ENCODE measurements at regions not wholly inside any gene's neighbourhood (a gene's known extent, or its start where the extent isn't known, plus 50 kb on each side); places are given as distances from the start of the nearest gene placed in this dataset.
A peak's percentile ranks its signal among the peaks of the same experiment; 100 is the strongest.
"Not testable (repeated sequence)": the region's sequence is repeated elsewhere in the genome, so short reads cannot be mapped to it uniquely, and the experiment has no call there.

DNA sequence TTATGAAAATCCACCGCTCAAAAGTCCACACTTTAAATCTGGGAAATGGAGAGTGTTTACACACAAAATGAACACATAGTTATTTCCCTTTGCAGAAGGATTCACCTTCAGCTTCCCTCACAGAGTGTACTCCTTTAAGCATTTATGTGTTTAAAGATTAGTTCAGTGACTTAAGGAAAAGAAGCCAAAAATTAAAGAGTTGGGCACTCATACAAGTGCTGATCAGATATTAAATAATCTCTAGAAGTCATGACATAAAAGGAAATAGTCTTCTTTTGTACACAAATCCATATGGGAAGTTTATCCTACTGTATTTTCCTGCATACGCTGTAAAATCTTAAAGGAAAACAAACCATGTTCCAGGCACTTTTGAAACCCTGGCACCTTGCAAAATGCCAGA, 174.2 kb downstream of the LNPK start:
- DNase-seq = no peak

DNA sequence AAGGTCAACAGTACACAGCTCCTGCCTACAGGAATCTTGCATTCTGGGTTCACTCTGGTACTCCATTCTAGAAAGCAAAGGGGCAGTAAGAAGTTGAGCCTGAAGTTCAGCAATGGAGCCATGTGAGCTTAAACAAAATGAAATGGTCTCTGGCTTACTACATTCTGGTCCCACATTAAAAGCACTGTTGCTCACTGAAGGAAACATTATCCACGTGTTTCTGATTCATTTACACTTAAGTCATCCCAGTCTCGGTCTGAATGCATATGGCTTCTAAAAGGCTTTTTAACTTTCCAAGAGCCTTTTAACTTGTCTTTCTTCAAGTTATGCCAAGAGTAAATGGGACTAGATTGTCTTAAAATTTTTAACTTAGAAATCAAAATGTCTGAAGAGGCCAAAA, 177.8 kb downstream of the LNPK start:
- DNase-seq = no peak

DNA sequence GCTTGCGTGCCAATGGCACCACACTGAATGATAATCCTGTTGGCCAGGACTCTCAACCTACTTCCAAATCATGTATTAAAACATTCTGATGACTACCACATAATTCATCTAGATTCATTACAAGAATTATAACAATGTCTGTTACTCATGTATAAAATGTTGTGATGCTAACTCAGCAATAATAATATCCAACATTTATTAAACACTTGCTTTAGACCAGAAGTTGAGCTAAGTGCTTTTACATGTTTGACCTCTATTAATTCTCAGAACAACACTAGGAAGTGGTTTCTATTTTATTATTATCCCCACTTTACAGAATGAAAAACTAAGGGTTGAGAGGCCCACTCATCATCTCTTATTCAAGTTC, 178.4 kb downstream of the LNPK start:
- DNase-seq = no peak

DNA sequence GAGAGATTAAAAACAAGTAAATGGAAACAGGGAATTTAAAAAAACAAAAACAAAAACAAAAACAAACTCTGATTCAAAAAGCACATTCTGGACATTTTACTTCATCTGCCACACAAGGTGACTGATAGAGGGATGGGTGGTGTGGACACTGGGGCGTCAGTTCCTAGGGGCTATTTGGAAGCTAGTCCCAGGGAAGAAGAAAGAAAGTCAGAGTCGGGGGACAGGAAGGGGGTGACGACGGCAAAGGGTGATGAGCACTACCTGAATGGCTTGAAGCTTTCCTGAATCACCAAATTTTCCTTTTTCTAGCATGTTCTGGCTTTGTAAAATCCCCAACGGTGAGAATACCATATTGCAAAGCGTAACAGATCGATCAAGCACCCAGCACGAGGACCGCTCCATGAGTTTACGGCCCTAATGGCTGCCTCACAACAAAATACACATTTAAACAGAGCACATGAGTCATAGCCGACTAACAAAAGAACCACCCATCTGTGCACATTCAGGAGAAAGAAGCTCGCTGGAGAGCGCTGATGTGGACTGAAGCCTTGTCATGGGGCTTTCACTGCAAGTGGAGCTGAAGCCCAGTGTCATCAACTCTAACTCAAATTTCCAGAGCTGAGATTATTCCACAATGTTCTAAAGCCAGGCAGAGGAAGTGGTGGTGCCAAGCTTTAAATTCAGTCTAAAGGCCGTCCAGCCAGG, 178.9 kb downstream of the LNPK start:
- DNase-seq = no peak

DNA sequence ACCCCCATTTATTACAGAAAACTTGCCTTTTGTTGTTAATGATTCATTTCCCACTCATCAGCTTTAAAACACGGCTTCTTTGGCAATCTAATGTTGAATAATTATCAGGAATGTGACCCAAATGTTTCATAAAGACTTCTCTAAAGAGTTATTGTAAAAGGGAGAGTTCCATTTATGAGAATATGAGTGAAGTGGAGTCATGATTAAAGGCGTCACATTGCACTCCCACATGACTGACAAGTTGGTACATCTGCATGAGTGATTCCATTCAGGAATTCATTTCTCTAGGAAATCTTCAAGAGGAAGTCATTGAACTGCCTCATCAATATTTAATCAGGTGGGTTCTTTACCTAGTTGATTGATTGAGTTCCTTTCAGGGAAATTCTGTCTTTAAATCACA, 184.8 kb downstream of the LNPK start:
- DNase-seq = no peak

DNA sequence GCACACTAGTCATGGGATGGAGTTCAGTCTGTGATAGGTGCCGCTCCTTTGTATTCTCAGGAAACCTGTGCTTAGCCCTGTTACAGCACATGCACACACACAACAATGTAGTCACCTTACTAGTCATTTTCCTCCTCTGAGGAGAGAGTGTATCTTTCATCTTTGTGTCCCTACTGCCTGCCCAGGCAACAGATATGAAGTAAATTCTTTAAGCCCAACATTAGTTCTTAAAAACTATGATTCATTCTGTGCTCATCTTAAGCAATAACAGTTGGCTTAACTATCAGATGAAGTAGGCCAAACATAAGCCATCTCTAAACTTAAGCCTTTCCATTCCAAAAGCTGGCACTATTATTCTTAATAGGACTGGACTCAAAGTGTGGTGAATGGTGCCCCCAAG, 186.5 kb downstream of the LNPK start:
- no peak for DNase-seq

DNA sequence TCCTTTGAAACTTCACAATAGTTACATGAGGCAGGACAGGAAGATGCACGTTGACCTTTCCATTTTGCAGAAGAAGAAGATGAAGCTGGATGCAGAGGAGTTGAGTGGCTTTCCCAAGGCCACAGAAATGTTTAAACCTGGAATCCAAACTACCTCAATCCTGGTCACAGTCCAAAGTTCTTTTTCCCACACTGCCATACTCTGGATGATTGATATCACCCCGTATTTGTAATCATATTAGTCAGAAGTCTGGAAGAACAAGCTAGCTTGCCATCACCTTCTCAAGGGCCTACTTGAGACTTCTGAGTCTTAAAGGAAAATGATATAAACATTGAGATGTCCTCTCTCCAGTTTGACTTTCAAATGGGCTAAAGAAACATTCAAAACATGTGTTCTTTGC, 190.1 kb downstream of the LNPK start:
- DNase-seq = no peak

DNA sequence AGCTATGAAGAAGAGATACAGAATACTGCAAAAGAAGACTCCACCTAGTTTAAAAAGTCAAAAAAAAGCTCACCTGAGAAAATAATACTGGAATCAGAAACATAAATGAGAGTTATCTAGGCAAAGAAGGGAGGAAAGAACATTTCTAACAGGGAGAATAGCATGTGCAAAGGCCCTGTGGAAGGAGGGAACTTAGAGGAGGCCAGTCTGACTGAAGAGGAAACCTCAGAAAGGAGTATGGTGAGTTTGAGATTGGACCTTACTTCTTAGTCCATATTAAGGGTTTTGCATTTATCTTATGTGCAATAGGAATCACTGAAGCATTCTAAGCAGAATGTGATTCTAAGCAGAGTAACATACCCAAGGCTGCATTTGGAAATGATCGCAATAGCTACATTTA, 193.2 kb downstream of the LNPK start:
- no peak for DNase-seq

DNA sequence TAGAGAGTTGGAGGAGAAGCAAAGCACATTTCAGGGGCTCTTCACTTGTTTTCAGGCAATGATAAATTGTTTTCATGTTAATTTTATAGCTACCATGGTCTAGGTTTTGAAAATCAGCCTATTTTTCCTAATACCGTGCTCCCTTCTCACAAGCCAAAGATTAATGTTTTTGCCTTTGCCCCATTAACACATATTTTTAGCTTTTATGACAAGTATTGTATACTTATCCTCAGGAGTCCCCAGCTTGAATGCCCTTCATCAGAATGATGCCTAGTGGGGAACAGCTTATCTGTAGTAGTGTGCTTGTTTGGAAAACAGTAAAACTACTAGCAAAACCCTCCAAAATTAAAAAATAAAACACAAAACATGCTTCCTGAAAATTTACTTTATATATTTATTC, 194.0 kb downstream of the LNPK start:
- no peak for DNase-seq

DNA sequence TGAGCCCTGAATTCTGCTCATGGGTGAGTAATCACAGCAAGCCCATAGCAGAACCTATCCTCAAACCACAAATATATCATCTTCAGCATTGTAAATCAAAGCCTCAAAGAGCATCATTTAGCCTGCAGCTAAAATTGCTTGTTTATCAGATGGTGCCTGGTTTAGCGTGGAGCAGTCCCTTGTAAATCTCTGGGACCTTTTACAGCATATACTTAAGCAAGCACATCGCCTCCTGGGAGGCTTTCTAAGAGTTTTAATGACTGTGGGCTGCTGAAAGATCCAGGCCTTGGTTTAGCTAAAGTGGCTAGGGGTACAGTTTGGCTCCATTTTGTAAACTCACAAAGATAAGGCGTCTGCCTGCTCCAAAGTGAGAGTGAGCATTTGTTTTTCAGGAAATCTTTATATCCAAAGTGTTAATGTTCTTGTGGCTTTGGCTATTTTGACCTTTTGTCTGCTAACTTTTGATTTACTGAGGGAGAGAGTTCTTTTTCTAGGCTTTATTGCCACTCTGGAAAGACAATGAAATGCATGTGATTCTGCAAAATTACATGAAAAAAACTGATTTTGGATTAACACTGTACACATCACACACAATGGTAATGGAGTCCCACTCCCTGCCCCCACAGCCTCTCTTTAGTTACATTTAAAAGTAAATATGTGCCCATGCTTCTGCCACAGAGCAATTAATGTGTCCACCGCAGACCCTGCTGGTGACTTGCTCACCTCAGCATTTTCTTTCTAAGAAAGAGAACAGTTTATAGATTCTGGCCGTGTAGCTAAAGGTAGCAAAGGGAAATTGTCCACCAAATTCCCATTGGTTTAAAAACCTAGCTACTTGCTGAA, 194.8 kb downstream of the LNPK start:
- no peak for DNase-seq

DNA sequence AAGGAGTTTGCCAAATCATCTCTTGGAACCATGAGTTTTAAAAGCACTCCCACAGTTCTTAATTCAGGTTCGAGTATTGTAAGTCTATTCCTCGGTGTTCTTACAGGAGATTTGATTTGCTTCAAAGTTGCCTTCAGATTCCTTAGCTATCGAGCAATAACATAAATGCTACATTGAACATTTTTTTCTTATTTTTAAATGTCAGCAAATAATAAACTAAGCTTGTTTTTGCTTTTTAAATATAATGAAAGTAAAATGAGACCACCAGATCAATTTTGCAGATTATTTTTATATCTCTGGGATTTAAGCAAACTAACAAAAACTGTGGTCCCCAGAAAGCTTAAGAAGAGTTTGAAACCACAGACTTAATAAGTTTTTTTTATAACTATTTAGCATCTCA, 195.5 kb downstream of the LNPK start:
- no peak for DNase-seq

DNA sequence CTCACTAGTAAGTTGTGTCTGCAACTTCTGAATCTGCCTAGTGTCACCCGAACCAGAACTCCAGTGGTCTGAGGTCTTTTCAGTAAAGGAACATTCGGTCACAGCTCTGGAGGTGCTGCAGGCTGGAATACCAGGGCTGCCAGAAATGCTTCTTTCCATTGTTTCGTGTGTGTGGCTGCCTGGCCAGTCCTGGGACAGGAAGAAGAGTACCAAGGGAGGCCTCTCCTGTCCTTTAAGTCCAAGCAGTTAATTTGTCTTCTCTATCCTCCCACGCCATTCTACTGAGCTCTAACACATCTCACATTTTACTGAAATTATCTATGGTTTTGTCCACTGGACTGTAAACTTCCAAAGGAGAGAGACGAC, 196.0 kb downstream of the LNPK start:
- DNase-seq = no peak

DNA sequence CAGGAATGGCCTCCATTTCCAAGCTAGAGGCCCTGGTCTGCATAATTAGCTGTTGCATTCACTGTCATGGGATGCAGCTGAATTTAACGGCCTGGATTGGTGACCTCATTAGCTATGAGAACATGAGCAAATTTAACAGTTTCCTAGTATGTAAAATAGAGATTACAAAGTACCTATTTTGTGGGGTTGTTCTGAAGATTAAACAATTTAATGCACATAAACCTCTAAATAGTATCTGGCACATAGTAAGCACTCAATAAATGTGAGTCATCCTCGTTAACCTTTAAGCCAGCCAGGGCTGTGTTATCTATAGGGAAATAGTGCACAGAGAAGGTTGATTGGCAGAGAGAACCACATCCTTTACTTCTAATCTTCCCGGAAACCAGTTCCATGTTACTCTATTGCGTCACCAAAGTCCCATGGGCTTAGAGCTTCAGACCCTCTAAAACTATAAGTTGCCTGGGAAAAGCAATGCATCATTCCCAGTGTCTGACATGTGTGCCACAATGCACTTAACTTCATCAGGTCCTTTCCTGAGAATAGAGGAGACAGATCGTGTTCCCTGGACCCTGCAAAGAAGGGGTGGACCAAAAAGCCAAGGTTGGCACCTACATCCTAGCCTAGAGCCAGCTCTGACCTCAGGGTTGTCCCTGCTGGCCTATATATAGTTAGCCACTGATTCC, 196.5 kb downstream of the LNPK start:
- no peak for DNase-seq

DNA sequence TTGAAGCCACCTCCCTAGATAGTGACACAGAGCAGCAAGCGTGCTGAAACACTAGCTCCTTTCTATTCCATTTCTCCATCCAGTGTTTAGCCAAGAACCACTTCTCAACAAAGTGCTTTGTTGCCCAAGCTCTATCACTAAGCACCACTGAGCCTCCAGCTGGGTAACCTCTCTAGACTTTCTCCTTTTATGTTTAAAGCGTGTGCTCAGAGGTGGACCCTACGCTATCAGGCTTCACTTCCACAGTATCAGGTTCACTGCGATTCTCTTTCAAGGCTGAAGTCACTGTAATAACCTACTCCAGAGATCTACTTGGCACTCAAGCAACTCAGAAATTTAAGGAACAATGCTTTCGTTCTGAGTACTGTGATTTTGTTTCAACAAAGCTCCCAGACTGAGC, 197.9 kb downstream of the LNPK start:
- peak; percentile 51 for DNase-seq

DNA sequence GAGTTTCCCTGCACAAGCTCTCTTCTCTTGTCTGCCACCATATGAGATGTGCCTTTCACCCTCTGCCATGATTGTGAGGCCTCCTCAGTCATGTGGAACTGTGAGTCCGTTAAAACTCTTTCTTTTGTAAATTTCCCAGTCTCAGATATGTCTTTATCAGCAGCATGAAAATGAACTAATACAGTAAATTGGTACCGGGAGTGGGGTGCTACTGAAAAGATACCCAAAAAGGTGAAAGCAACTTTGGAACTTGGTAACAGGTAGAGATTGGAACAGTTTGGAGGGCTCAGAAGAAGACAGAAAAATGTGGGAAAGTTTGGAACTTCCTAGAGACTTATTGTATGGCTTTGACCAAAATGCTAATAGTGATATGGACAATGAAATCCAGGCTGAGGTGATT, 205.6 kb downstream of the LNPK start:
- not testable (repeated sequence) for DNase-seq

DNA sequence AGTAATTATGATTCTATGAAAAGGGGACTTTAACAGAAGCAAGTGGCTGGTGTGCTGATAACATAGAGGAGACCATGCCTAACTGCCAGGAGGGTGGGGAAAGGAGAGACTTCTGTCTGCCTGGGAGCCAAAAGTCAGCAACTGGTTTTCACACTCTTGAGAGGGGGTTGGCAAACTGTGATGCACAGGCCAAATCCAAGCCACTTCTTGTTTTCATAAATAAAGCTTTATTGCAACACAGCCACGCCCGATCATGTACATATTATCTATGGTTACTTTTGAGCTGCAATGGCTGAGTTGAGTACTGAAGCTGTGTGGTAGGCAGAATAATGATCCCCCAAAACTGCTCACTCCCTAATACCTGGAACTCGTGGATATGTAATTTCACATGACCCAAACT, 208.4 kb downstream of the LNPK start:
- no peak for DNase-seq

DNA sequence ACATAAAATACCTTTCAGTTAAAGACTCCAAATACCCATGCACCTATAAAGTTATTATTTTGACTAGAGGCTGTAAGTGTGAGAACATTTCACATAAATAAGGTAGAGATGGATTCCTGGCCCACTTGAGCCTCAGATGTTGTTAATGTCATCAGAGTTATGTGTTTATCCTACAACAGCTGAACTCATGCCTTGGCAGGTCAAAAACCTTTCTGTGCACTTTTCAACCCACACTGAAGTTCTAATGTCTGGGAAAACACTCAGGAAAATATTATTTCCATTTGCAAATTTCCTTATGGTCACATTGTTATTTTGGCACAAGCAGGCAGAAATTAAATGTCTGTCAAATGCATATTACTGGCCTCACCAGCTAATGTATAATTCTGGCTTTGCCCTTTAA, 209.2 kb downstream of the LNPK start:
- DNase-seq = no peak

DNA sequence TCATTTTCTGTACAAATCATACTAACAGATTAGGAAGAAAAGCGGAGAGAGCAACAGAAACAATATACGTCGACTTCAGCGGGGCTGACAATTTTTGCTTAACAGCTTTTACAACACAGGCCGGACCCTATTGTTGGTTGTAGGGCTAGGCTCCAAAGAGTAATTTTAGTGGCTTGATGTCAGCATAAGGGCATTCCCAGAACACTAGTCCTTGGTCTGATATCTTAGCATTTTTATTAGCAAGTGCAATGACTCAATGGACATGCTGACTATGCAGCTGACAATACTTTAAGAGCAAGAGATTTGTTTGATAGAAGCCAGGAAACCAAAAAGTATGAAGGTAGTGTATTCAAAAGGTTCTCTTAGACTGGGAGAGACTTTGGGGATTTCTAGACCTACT, 209.9 kb downstream of the LNPK start:
- DNase-seq = no peak

DNA sequence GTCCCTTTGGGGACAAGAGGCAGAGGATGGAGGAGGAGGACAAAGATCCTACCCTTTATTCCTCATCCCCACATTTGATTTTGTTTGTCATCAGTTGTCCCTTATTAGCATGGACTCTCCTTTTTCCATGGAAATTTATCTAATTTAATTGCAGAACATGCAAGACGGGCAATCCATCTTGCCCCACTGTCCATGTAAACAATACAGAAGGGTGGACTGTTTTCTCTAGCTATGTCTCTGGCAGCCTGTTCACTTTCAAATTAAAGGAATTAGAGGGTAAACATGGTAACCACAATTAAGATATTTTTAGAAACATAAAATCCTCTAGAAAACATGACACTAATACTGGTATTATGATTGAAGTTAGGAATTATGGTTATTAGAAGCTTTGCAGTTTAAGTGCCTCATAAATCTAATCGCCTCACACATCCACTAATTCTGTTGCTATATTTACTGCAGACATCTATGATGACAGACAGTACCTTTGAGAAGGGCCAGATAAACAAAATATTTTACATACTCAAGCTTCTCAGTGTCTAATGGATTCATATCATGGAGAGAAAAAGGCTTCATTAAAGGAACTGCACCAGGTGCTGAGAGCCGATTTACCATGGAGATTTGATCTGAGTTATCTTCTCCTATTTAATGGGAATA, 215.5 kb downstream of the LNPK start:
- DNase-seq = no peak

DNA sequence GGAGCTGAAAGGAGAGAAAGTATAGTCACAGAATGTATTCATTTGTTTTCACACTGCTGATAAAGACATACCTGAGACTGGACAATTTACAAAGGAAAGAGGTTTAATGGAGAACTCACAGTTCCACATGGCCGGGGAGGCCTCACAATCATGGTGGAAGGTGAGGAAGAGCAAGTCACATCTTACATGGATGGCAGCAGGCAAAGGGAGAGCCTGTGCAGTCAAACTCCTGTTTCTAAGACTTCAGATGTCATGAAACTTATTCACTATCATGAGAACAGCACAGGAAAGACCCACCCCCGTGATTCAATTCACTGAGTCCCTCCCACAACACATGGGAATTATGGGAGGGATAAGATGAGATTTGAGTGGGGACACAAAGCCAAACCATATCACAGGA, 224.7 kb downstream of the LNPK start:
- DNase-seq = not testable (repeated sequence)

DNA sequence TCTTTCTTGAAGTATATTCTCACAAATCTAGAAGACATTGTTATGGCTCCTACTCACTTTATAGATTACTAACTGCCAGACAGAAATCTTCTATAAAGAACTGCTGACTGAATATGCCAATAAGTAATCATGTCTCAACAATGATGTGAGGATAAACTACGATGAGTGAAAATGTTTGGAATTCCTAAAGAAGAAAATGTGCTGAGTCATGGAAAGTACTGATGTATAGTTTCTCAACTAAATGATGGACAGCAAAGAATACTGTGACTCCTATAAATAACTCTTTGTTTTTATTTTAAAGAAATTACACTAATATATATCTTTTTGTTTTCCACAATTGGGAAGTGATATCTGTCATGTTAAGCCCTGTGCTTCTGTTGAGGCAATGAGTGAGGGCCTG, 232.9 kb downstream of the LNPK start:
- DNase-seq = no peak

DNA sequence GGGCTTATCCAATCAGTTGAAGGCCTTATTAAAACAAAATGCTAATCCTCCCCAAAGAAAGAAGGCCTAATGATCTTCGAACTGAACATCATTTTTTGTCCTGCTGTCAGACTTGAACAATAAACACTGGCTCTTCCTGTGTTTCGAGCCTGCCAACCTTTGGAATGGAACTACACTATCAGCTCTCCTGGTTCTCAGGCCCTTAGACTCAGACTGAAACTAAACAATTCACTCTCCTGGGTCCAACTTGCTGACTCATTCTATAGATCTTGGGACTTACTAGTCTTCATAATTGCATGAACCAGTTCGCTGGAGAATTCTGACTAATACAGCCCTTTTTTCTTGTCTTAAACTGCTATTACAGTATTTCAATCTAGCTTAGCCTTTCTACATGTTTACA, 235.2 kb downstream of the LNPK start:
- DNase-seq = no peak

DNA sequence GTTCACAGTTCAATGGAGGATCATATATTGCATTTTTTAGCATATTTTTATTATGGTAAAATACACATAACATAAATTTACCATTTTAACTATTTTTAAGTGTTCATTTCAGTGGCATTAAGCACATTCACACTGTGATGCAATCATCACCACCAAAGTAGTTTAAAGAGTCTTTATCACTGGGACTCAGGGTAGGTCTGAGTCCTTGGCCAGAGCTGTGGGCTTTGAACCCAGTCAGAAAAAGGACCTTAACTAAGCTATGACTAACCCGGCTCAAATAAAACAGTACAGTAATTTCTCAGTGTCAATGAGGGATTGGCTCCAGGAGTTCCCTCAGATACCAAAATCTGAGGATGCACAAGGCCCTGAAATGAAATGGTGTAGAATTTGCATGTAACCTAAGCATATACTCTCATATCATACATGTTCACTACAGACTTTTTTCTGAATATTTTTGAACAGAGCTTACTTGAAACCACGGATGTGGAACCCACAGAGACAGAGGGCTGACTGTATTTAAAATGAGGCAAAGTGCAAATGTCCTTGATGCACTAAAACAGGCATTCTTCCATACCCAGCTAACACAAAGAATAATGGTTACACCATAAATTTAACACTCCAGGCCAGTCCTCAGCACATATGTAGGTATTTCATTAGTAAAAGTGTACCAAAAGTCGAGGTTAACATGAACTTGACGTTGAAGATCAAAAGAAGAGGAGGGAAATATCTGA, 246.2 kb downstream of the LNPK start:
- DNase-seq = no peak
